Left renal cortex interstitium (tissue), 4 donors: ENCODE measurements at regions not wholly inside any gene's neighbourhood (a gene's known extent, or its start where the extent isn't known, plus 50 kb on each side); places are given as distances from the start of the nearest gene placed in this dataset.
"Not testable (repeated sequence)": the region's sequence is repeated elsewhere in the genome, so short reads cannot be mapped to it uniquely, and the experiment has no call there.

ENCODE experiments used
- DNase-seq, 4 donors: peaks; one replicate each; pipeline ENCODE4 v3.0.0-alpha.2; 2013; ENCODE audit warnings: low read depth in 4 of 4, low spot score in 2 of 4, missing footprints in 1 of 4

- DNase-seq = no peak
Measured at GRCh38 chr4:33395731-33396485, 2675.7 kb downstream of the PCDH7 start.

- no peak for DNase-seq
Measured at GRCh38 chr4:33400504-33400903, 2680.3 kb downstream of the PCDH7 start.

- DNase-seq = no peak
Measured at GRCh38 chr4:33407496-33407895, 2687.3 kb downstream of the PCDH7 start.

GRCh38 chr4:33411182-33411581 is 2691.0 kb downstream of the PCDH7 start:
- no peak for DNase-seq

GRCh38 chr4:33421887-33422286 is 2701.7 kb downstream of the PCDH7 start:
- DNase-seq = no peak

- DNase-seq = peak; percentile 4 to 20 (median 11)
Measured at GRCh38 chr4:33422656-33423055, 2702.5 kb downstream of the PCDH7 start.

- no peak for DNase-seq
Measured at GRCh38 chr4:33425936-33426335, 2705.8 kb downstream of the PCDH7 start.

GRCh38 chr4:33427676-33428075 is 2707.5 kb downstream of the PCDH7 start:
- DNase-seq = no peak

GRCh38 chr4:33429971-33430370 is 2709.8 kb downstream of the PCDH7 start:
- no peak for DNase-seq

GRCh38 chr4:33437406-33437805 is 2717.2 kb downstream of the PCDH7 start:
- DNase-seq = no peak

GRCh38 chr4:33446953-33447352 is 2726.8 kb downstream of the PCDH7 start:
- DNase-seq = no peak

GRCh38 chr4:33448948-33449347 is 2728.8 kb downstream of the PCDH7 start:
- DNase-seq = no peak

- no peak for DNase-seq
Measured at GRCh38 chr4:33453436-33453835, 2733.3 kb downstream of the PCDH7 start.

GRCh38 chr4:33453916-33454315 is 2733.7 kb downstream of the PCDH7 start:
- no peak for DNase-seq

GRCh38 chr4:33465565-33465964 is 2745.4 kb downstream of the PCDH7 start:
- no peak for DNase-seq

GRCh38 chr4:33467291-33467690 is 2747.1 kb downstream of the PCDH7 start:
- DNase-seq = no peak

GRCh38 chr4:33470805-33471204 is 2750.6 kb downstream of the PCDH7 start:
- DNase-seq = no peak

- DNase-seq = no peak
Measured at GRCh38 chr4:33477715-33478114, 2757.5 kb downstream of the PCDH7 start.

GRCh38 chr4:33482773-33483172 is 2761.5 kb downstream of the ARAP2 start:
- DNase-seq = no peak

- DNase-seq = no peak
Measured at GRCh38 chr4:33485111-33485510, 2759.2 kb downstream of the ARAP2 start.

GRCh38 chr4:33493231-33493630 is 2751.1 kb downstream of the ARAP2 start:
- DNase-seq = no peak

- no peak for DNase-seq
Measured at GRCh38 chr4:33494150-33494549, 2750.2 kb downstream of the ARAP2 start.

GRCh38 chr4:33501587-33501986 is 2742.7 kb downstream of the ARAP2 start:
- DNase-seq = not testable (repeated sequence)
